Pons (tissue), 1 donor: ENCODE measurements at regions not wholly inside any gene's neighbourhood (a gene's known extent, or its start where the extent isn't known, plus 50 kb on each side); places are given as distances from the start of the nearest gene placed in this dataset.

ENCODE experiments used
- DNase-seq: peaks from one replicate; pipeline ENCODE4 v3.0.0-alpha.2; 2016; ENCODE audit warnings: low spot score

DNA sequence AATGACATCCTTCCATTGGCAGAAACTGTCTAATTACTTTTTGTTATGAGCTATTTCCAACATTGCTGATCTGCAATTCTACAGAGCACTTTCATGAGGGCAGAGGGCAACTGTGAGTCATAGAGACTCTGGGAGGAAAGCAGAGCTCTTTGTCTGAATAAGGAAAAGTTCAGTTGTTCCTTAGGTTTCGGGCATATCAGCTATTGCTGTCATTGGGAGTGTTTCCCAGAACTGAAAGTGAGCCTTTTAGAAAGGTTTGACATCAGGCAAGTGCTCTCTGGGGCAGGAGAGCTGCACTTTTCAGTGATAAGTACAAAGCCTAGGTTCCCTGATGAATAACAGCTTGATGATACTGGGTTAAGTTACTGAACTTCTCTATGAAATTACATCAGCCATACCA lies 119.2 kb upstream of the EDNRA start:
- peak; percentile 11 for DNase-seq

GRCh38 chr4:147362938-147363337 lies 118.0 kb upstream of the EDNRA start:
- no peak for DNase-seq

DNA sequence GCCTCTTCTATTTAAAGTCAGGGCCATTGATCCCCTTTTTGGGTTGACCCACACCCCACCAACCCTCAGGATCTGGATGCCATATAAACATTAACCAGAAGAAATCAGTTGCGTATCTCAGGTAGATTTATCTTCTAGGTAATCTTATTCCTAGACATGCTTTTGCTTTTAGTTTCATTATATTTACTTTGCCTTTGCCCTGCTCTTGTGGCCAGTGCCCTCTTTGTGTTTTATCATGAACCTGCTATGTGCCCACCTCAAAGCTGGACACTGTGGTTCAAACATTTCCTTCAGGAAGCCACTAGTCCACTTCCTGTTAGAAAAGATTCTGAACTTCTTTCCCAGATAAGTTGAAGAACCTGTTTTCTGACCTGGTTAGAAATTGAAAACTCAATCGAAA lies 117.4 kb upstream of the EDNRA start:
- DNase-seq: no peak

GRCh38 chr4:147365396-147365795 lies 115.5 kb upstream of the EDNRA start:
- no peak for DNase-seq

GRCh38 chr4:147366164-147366563 lies 114.7 kb upstream of the EDNRA start:
- DNase-seq: no peak

DNA sequence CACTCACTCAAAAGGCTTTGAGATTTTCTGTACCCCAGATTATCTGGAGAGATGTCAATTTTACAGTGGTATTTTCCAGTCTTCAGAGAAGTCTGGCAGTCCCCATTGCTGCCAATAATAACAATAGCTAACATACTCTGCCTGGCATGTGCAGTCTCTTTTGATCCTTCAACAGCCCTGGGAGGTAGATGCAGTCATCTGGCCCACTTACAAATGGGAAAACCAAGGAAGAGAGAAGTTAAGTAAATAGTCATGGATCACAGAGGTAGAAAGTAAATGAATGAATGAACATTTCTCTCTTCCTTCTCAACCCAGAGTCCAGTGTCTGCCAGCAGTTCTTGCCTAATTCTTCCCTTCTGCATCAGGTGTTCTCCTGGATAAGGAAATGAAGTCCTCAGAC lies 113.0 kb upstream of the EDNRA start:
- DNase-seq: no peak

DNA sequence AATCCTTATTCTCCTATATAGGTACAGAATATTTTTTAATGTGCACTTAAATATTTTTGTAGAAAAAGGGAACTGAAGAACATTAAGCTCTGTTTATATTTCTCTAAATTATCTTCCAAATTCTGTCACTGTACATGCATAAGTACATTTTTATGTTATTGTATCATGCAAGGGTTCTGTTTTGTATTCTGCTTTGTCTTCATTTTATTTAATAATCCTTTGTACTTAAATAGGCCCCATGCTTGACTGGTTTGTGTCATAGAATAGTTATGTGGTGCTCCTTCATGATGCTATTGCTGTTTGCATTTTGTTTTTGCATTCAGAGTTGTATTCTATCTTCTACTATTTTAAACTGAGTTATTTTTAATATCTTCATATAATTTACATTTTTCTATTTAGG lies 111.9 kb upstream of the EDNRA start:
- no peak for DNase-seq

DNA sequence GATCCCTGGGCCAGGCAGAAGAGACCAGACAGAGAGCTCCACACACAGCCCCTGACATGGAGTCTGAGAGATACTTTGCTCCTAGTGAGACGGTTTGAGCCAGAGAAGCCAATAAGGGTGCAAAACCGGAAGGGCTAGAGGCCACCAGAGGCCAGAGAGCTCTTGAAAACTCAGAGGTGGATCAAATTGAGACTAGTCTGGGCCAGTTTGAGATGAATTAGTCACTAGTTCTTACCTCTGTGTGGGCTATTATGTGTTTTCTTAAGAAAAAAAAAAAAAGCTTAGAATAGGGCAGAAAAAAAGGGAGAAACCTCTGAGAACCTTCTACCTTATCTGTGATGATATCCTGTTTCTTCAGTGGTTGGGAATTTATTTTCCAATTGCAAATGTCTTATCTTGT lies 110.4 kb upstream of the EDNRA start:
- no peak for DNase-seq

GRCh38 chr4:147370881-147371280 lies 110.0 kb upstream of the EDNRA start:
- DNase-seq: no peak

DNA sequence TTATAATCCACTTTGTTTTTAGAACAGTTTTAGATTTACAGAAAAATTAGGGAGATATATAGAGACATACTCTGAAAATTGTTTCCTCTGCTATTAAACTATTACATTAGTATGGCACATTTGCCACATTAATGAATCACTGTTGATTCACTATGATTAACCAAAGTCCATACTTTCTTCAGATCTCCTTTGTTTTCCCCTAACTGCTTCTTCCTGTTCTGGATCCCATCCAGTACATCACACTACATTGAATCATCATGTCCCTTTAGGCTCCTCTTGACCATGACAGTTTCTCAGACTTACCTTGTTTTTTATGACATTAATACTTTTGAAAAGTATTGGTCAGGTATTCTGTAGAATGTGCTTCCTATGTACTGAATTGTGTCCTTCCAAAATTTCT lies 109.2 kb upstream of the EDNRA start:
- no peak for DNase-seq

DNA sequence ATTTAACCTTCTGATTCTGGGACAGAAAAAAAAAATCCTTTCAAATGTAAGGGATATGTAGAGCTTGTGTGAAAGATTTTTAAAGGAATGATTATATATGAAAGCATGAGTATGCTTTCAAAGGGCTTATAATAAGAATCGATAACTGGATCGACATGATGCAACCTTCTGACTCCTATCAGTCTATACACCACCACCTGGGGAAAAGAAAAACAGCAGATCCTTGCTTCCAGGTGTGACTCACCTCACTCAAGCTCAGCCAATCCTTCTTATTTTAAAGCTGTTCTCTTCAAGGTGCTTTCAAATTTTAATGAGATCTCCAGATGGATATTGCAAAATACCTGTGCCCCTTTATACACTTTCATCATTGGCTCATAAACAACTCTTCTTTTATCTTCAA lies 102.1 kb upstream of the EDNRA start:
- DNase-seq: no peak

DNA sequence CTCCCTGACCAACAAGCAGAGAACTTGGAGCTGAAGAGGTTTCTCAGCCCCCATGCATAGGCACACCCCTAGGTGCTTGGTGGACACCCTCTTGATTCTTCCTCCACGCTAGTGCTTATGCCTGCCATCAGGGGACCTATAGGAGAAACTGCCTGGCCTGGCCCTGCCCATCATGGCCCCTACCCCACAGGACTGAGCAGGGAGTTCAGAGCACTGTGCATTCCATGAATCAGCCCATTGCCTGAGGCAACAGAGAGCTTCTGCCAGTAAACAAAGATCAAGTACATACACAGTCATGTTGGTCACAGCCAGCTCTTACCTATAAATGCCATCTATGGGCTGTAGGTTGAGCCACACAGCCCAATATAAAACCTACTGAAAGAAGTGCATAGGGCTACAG lies 99.1 kb upstream of the EDNRA start:
- no peak for DNase-seq

GRCh38 chr4:147388018-147388417 lies 92.9 kb upstream of the EDNRA start:
- DNase-seq: no peak

DNA sequence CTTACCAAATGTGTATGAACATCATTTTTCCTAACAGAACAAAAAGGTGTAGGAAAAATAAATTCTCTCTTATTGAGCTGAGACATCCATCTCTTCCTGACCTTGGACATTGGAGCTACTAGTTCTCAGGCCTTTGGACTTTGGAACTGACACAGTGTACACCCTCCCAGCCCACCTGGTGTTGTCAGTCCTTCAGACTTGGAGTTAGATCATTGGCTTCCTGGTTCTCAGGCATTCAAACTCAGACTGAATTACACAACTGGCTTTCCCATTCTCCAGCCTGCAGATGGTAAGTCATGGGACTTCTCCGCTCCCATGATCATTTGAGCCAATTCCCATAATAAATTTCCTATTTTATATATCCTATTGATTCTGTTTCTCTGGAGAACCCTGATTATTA lies 84.8 kb upstream of the EDNRA start:
- DNase-seq: no peak

DNA sequence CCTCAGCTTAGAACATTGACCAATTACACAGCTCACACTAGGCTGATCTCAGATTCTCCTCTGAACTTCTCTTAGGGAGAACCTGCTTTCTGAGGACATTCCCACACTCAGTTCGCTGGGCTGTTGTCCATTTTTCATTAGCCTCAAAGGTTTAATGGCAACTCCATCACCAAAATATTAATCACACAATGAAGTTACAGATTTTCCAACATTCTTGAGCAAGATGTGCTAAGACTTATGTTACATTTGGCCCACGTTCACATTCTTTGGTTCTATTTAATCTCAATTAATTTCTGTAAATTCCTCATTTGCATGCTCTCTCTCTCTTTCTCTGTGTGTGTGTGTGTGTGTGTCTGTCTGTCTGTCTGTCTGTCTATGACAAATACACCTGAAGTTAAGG lies 82.3 kb upstream of the EDNRA start:
- DNase-seq: no peak

DNA sequence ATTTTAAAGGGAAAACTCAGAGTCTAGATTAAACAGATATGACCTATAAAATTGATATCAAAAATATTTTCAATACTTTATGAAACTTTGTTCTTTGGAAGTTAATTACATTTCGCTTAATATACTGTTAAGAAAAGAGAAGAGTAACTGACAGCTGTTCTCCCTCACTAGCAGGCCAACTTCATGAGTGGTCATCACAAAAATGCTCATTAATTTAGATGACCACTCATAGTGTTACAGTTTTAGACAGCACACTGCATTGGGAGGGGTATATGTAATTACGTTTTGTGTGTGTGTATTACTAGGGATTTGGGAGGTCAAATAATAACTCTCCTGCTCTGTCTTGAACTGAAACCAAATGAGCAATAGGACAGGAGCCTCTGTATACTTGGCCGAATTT lies 80.2 kb upstream of the EDNRA start:
- no peak for DNase-seq

DNA sequence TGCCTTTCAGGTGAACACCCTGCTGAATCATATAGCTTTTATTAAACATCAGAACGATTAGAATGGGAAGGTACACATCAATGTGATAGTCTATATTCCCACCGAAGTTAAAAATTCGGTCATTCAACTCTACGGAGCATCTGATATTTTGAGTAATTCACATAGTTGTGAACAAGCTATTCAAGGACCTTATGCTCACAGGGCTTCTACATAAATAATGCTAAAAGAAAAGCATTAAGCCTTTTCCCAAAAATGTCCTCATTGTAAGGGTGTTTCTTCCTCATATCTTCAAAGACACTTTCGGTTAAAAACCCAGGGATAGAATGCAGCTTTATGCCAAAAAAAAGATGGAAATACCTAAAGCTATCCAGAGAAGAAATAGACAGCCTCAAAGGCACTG lies 79.7 kb upstream of the EDNRA start:
- DNase-seq: no peak

GRCh38 chr4:147407261-147408045 lies 73.4 kb upstream of the EDNRA start:
- DNase-seq: no peak

GRCh38 chr4:147408189-147408588 lies 72.7 kb upstream of the EDNRA start:
- no peak for DNase-seq

DNA sequence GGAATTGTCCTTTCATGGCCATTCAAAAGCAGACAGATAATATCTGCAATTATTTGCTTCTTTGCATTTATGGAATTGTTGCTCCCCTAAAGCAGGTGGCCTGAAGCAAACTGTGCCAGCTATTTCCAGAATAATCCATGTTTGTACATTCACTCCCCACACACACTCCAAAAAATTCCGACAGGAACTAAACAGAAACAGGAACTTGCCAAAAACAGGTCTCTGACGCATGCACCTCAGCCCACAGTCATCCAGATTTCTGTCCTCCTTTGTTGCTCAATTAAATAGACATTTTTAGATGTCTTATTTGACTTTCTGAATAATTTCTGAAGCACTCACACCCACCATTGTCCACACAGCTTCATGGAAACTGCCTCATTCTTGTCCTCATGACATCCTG lies 71.5 kb upstream of the EDNRA start:
- no peak for DNase-seq

DNA sequence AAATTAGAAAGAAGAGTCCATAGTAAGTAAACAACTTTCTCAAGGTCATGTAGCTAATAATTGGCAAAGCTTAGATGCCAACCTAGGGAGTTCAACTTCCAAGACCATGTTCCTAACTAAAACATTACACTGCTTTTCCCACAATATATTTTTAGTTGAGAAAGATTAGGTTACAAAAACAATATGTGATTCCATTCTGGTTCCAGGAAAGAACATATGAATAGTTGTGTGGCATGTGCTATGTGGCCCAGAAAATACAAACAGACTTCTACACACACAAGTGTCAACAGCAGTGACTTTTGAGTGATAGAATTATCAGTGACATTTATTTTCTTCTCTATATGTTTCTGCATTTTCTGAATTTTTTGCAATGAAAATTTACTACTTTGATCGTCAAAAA lies 62.7 kb upstream of the EDNRA start:
- no peak for DNase-seq

GRCh38 chr4:147421456-147421855 lies 59.4 kb upstream of the EDNRA start:
- no peak for DNase-seq

- no peak for DNase-seq
These were observed 57.7 kb upstream of the EDNRA start for GRCh38 chr4:147423229-147423628.

DNA sequence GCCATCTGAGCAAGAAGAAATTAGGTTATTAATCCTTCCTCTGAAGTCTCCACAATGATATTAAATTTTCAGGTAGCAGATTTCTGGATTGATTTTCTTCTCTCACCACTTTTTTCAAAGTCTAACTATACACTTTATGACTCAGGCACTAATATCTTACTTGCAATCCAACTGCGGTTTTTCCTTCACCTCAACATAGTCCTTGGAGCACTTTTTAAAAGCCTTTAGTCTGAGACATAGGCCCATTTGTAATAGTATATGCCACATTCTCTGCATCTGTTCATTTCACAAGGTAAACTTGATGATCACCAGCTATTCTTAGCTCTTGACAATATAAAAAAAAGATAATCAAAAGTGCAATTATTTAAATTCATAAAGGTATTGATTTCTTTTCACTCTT lies 55.9 kb upstream of the EDNRA start:
- no peak for DNase-seq

GRCh38 chr4:147428583-147428982 lies 52.3 kb upstream of the EDNRA start:
- no peak for DNase-seq
